ENCODE measurements at regions not wholly inside any gene's neighbourhood (a gene's known extent, or its start where the extent isn't known, plus 50 kb on each side); places are given as distances from the start of the nearest gene placed in this dataset.

GRCh38 chr11:93902921-93903320 is 52.5 kb upstream of the VSTM5 start:
- H3K27ac ChIP-seq (ENCODE audit: insufficient read depth, low read length, poor library complexity, severe bottlenecking) = no peak overlapping the region
- H3K27me3 ChIP-seq (ENCODE audit: control insufficient read depth, insufficient read depth, low read length) = no peaks in the 10 kb centered on the region
- Mint-ChIP-seq H3K27ac (no peak overlapping the region), H3K9me3 (peaks cover 0 to 5% (median 0%) of the 10 kb centered on the region in 7 donors), H3K27me3 (peaks cover 2% of the 10 kb centered on the region), H3K4me1 (no peaks in the 10 kb centered on the region), H3K36me3 (no peaks in the 10 kb centered on the region), H3K4me3 (no peak overlapping the region)
- H3K9me3 ChIP-seq (ENCODE audit: control insufficient read depth in 2 of 2, low read length in 2 of 2) = no peaks in the 10 kb centered on the region
- ATAC-seq (ENCODE audit: low read depth in 2 of 2) = no peak
- H3K4me3 ChIP-seq (ENCODE audit: low read depth, low read length) = no peak overlapping the region
- DNase-seq = no peak
- H3K4me1 ChIP-seq (ENCODE audit: control insufficient read depth, insufficient read depth, low read length, poor library complexity, severe bottlenecking) = no peaks in the 10 kb centered on the region
- H3K36me3 ChIP-seq (ENCODE audit: control insufficient read depth, insufficient read depth, low read length) = no peaks in the 10 kb centered on the region

DNA sequence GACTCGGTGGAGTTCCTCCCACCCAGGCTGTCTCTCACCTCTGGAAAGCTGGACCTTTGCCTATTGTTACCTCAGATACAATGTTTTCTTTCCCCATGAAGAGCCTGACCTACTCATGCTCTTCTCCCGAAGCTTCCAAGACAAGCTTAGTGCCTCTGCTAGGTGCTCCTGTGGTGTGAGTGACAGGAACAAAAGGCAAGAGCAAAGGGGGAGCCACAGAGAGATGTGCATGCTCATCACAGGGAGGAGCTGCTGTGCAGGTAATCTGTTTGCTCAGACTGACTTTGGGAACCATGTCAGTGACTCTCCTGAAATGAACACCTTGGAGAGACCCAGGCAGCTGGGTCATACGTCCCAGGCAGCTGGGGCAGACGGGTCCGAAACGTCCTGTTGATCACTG is 53.6 kb upstream of the VSTM5 start:
- ATAC-seq (ENCODE audit: low read depth in 2 of 2) = no peak
- DNase-seq = no peak
- Mint-ChIP-seq H3K36me3 (no peaks in the 10 kb centered on the region), H3K4me3 (no peak overlapping the region), H3K4me1 (no peaks in the 10 kb centered on the region), H3K27ac (no peak overlapping the region), H3K27me3 (no peaks in the 10 kb centered on the region), H3K9me3 (peaks cover 0 to 5% (median 0%) of the 10 kb centered on the region in 7 donors)
- H3K36me3 ChIP-seq (ENCODE audit: control insufficient read depth, insufficient read depth, low read length) = no peaks in the 10 kb centered on the region
- H3K4me1 ChIP-seq (ENCODE audit: control insufficient read depth, insufficient read depth, low read length, poor library complexity, severe bottlenecking) = no peaks in the 10 kb centered on the region
- no peaks in the 10 kb centered on the region for H3K27me3 ChIP-seq (ENCODE audit: control insufficient read depth, insufficient read depth, low read length)
- H3K9me3 ChIP-seq (ENCODE audit: control insufficient read depth in 2 of 2, low read length in 2 of 2) = no peaks in the 10 kb centered on the region
- no peak overlapping the region for H3K4me3 ChIP-seq (ENCODE audit: low read depth, low read length)
- H3K27ac ChIP-seq (ENCODE audit: insufficient read depth, low read length, poor library complexity, severe bottlenecking) = no peak overlapping the region

DNA sequence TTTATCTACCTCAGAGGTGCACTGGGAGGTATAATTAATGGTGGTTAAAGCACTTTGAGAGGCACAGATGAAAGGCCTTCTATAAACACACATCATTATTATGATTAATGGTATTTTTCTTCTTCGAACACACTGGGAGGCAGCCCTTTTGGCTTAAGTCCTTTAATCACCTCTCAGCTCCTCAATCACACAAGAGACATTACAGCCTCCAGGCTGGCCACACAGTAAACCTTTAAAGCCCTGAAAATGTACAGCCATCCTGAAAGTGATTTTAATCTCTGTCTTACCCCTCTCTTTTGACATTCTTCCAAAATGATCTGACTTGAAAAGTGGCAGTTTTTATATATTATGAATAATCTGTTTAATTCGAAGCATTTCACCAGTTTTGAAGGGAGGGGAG is 54.3 kb upstream of the VSTM5 start:
- DNase-seq (no peak), ATAC-seq (ENCODE audit: low read depth in 2 of 2) (no peak)
- Histone ChIP-seq H3K9me3 (ENCODE audit: control insufficient read depth in 2 of 2, low read length in 2 of 2) (no peaks in the 10 kb centered on the region), H3K4me3 (ENCODE audit: low read depth, low read length) (no peak overlapping the region), H3K27me3 (ENCODE audit: control insufficient read depth, insufficient read depth, low read length) (no peaks in the 10 kb centered on the region), H3K4me1 (ENCODE audit: control insufficient read depth, insufficient read depth, low read length, poor library complexity, severe bottlenecking) (no peaks in the 10 kb centered on the region), H3K27ac (ENCODE audit: insufficient read depth, low read length, poor library complexity, severe bottlenecking) (no peak overlapping the region), H3K36me3 (ENCODE audit: control insufficient read depth, insufficient read depth, low read length) (no peaks in the 10 kb centered on the region)
- Mint-ChIP-seq H3K4me3 (no peak overlapping the region), H3K9me3 (peaks cover 0 to 3% (median 0%) of the 10 kb centered on the region in 7 donors), H3K36me3 (no peaks in the 10 kb centered on the region), H3K27me3 (no peaks in the 10 kb centered on the region), H3K27ac (no peak overlapping the region), H3K4me1 (no peaks in the 10 kb centered on the region)

DNA sequence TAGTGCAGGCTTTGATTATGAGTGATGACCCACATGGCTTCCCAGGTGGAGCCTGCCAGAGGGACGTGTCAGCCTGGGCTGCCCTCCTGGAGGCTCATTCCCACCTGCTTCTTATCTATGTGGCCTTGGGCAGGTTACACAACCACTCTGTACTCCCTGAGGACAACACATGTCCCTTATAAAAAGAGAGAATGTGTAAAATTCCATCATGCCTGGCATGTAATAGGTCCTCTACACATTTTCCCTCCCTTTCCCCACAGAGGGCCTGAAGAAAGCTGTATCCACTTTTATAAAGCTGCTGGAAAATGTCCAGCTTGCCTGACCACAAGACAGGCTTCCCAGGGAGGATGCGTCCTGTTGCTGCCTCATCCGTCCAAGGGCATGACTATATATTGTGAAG is 55.0 kb upstream of the VSTM5 start:
- H3K36me3 ChIP-seq (ENCODE audit: control insufficient read depth, insufficient read depth, low read length) = no peaks in the 10 kb centered on the region
- ATAC-seq (ENCODE audit: low read depth in 2 of 2) (no peak), DNase-seq (no peak)
- no peaks in the 10 kb centered on the region for H3K4me1 ChIP-seq (ENCODE audit: control insufficient read depth, insufficient read depth, low read length, poor library complexity, severe bottlenecking)
- H3K4me3 Mint-ChIP-seq = no peak overlapping the region
- H3K27ac Mint-ChIP-seq = no peak overlapping the region
- no peaks in the 10 kb centered on the region for H3K4me1 Mint-ChIP-seq
- H3K9me3 ChIP-seq (ENCODE audit: control insufficient read depth in 2 of 2, low read length in 2 of 2) = no peaks in the 10 kb centered on the region
- no peak overlapping the region for H3K27ac ChIP-seq (ENCODE audit: insufficient read depth, low read length, poor library complexity, severe bottlenecking)
- H3K36me3 Mint-ChIP-seq = no peaks in the 10 kb centered on the region
- H3K4me3 ChIP-seq (ENCODE audit: low read depth, low read length) = no peak overlapping the region
- H3K9me3 Mint-ChIP-seq = peaks cover 0 to 2% (median 0%) of the 10 kb centered on the region in 7 donors
- H3K27me3 Mint-ChIP-seq = no peaks in the 10 kb centered on the region
- H3K27me3 ChIP-seq (ENCODE audit: control insufficient read depth, insufficient read depth, low read length) = no peaks in the 10 kb centered on the region

GRCh38 chr11:93906486-93906885 is 56.1 kb upstream of the VSTM5 start:
- no peak for ATAC-seq (ENCODE audit: low read depth in 2 of 2)
- Mint-ChIP-seq H3K4me1 (no peaks in the 10 kb centered on the region), H3K36me3 (no peaks in the 10 kb centered on the region), H3K27me3 (no peaks in the 10 kb centered on the region), H3K9me3 (peaks cover 0 to 2% (median 0%) of the 10 kb centered on the region in 7 donors), H3K4me3 (no peak overlapping the region), H3K27ac (no peak overlapping the region)
- Histone ChIP-seq H3K27ac (ENCODE audit: insufficient read depth, low read length, poor library complexity, severe bottlenecking) (no peak overlapping the region), H3K4me3 (ENCODE audit: low read depth, low read length) (no peak overlapping the region), H3K9me3 (ENCODE audit: control insufficient read depth in 2 of 2, low read length in 2 of 2) (no peaks in the 10 kb centered on the region), H3K4me1 (ENCODE audit: control insufficient read depth, insufficient read depth, low read length, poor library complexity, severe bottlenecking) (no peaks in the 10 kb centered on the region), H3K27me3 (ENCODE audit: control insufficient read depth, insufficient read depth, low read length) (no peaks in the 10 kb centered on the region), H3K36me3 (ENCODE audit: control insufficient read depth, insufficient read depth, low read length) (no peaks in the 10 kb centered on the region)
- DNase-seq = no peak

- peaks cover 0 to 2% (median 0%) of the 10 kb centered on the region in 7 donors for H3K9me3 Mint-ChIP-seq
- Histone ChIP-seq H3K4me1 (ENCODE audit: control insufficient read depth, insufficient read depth, low read length, poor library complexity, severe bottlenecking) (no peaks in the 10 kb centered on the region), H3K27ac (ENCODE audit: insufficient read depth, low read length, poor library complexity, severe bottlenecking) (no peak overlapping the region), H3K9me3 (ENCODE audit: control insufficient read depth in 2 of 2, low read length in 2 of 2) (no peaks in the 10 kb centered on the region), H3K4me3 (ENCODE audit: low read depth, low read length) (no peak overlapping the region), H3K36me3 (ENCODE audit: control insufficient read depth, insufficient read depth, low read length) (no peaks in the 10 kb centered on the region), H3K27me3 (ENCODE audit: control insufficient read depth, insufficient read depth, low read length) (no peaks in the 10 kb centered on the region)
- ATAC-seq (ENCODE audit: low read depth in 2 of 2) (no peak), DNase-seq (no peak)
- H3K4me3 Mint-ChIP-seq = no peak overlapping the region
- H3K4me1 Mint-ChIP-seq = no peaks in the 10 kb centered on the region
- H3K36me3 Mint-ChIP-seq = no peaks in the 10 kb centered on the region
- no peaks in the 10 kb centered on the region for H3K27me3 Mint-ChIP-seq
- H3K27ac Mint-ChIP-seq = no peak overlapping the region
Observed at GRCh38 chr11:93907901-93908300, 57.5 kb upstream of the VSTM5 start.

GRCh38 chr11:93908689-93909088 is 58.3 kb upstream of the VSTM5 start:
- Mint-ChIP-seq H3K4me3 (no peak overlapping the region), H3K4me1 (no peaks in the 10 kb centered on the region), H3K27me3 (peaks cover 4% of the 10 kb centered on the region), H3K9me3 (no peaks in the 10 kb centered on the region), H3K27ac (no peak overlapping the region), H3K36me3 (no peaks in the 10 kb centered on the region)
- H3K27me3 ChIP-seq (ENCODE audit: control insufficient read depth, insufficient read depth, low read length) = no peaks in the 10 kb centered on the region
- ATAC-seq (ENCODE audit: low read depth in 2 of 2) = no peak
- H3K9me3 ChIP-seq (ENCODE audit: control insufficient read depth in 2 of 2, low read length in 2 of 2) = no peaks in the 10 kb centered on the region
- H3K4me3 ChIP-seq (ENCODE audit: low read depth, low read length) = no peak overlapping the region
- DNase-seq = no peak
- no peak overlapping the region for H3K27ac ChIP-seq (ENCODE audit: insufficient read depth, low read length, poor library complexity, severe bottlenecking)
- no peaks in the 10 kb centered on the region for H3K4me1 ChIP-seq (ENCODE audit: control insufficient read depth, insufficient read depth, low read length, poor library complexity, severe bottlenecking)
- H3K36me3 ChIP-seq (ENCODE audit: control insufficient read depth, insufficient read depth, low read length) = no peaks in the 10 kb centered on the region

DNA sequence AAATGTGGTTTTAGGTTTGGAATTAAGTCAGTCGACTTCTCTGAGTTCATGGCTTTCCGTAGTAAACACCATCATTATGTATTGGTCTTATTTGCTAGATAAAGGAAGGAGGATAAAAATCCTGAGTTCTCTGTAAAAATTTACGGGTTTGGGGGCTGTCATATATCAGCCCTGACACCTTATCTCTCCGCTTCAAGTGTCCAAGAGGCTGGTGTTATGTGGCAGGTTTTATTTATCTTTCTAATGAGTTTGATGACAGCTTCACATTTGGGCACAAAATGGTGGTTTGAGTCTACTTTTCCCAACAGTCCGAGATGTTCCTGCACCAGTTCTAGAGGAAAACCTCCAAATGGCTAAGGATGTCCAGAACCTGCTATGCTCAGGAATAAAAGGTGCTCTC is 67.3 kb upstream of the VSTM5 start:
- Histone ChIP-seq H3K27ac (ENCODE audit: insufficient read depth, low read length, poor library complexity, severe bottlenecking) (no peak overlapping the region), H3K36me3 (ENCODE audit: control insufficient read depth, insufficient read depth, low read length) (no peaks in the 10 kb centered on the region), H3K9me3 (ENCODE audit: control insufficient read depth in 2 of 2, low read length in 2 of 2) (no peaks in the 10 kb centered on the region), H3K4me1 (ENCODE audit: control insufficient read depth, insufficient read depth, low read length, poor library complexity, severe bottlenecking) (no peaks in the 10 kb centered on the region), H3K27me3 (ENCODE audit: control insufficient read depth, insufficient read depth, low read length) (peaks cover 2% of the 10 kb centered on the region), H3K4me3 (ENCODE audit: low read depth, low read length) (no peak overlapping the region)
- H3K27ac Mint-ChIP-seq = no peak overlapping the region
- no peak for DNase-seq
- H3K4me3 Mint-ChIP-seq = no peak overlapping the region
- no peaks in the 10 kb centered on the region for H3K36me3 Mint-ChIP-seq
- no peaks in the 10 kb centered on the region for H3K4me1 Mint-ChIP-seq
- ATAC-seq (ENCODE audit: low read depth in 2 of 2) = no peak
- H3K9me3 Mint-ChIP-seq = peaks cover 0 to 4% (median 2%) of the 10 kb centered on the region in 7 donors
- H3K27me3 Mint-ChIP-seq = peaks cover 32% of the 10 kb centered on the region
